ENCODE measurements at regions not wholly inside any gene's neighbourhood (a gene's known extent, or its start where the extent isn't known, plus 50 kb on each side); places are given as distances from the start of the nearest gene placed in this dataset.
A peak's percentile ranks its signal among the peaks of the same experiment; 100 is the strongest.
"Not testable (repeated sequence)": the region's sequence is repeated elsewhere in the genome, so short reads cannot be mapped to it uniquely, and the experiment has no call there.

GRCh38 chr3:177394231-177395024, 197.1 kb upstream of the TBL1XR1 start:
- not testable (repeated sequence) for DNase-seq (ENCODE audit: low read depth in 2 of 2)

- DNase-seq (ENCODE audit: low read depth in 2 of 2) = no peak
Measured at GRCh38 chr3:177396733-177397132, 199.5 kb upstream of the TBL1XR1 start.

- no peak for DNase-seq (ENCODE audit: low read depth in 2 of 2)
Measured at GRCh38 chr3:177401375-177401774, 204.1 kb upstream of the TBL1XR1 start.

GRCh38 chr3:177402533-177402932, 205.3 kb upstream of the TBL1XR1 start:
- DNase-seq (ENCODE audit: low read depth in 2 of 2) = no peak

- DNase-seq (ENCODE audit: low read depth in 2 of 2) = no peak
Measured at GRCh38 chr3:177405191-177405672, 207.9 kb upstream of the TBL1XR1 start.

GRCh38 chr3:177410730-177411129, 213.4 kb upstream of the TBL1XR1 start:
- DNase-seq (ENCODE audit: low read depth in 2 of 2) = no peak

- DNase-seq (ENCODE audit: low read depth in 2 of 2) = no peak
Measured at GRCh38 chr3:177411201-177411600, 213.9 kb upstream of the TBL1XR1 start.

- DNase-seq (ENCODE audit: low read depth in 2 of 2) = not testable (repeated sequence)
Measured at GRCh38 chr3:177412677-177413170, 215.4 kb upstream of the TBL1XR1 start.

GRCh38 chr3:177414093-177414492, 216.8 kb upstream of the TBL1XR1 start:
- DNase-seq (ENCODE audit: low read depth in 2 of 2) = no peak

GRCh38 chr3:177418787-177419186, 221.5 kb upstream of the TBL1XR1 start:
- DNase-seq (ENCODE audit: low read depth in 2 of 2) = no peak

- no peak for DNase-seq (ENCODE audit: low read depth in 2 of 2)
Measured at GRCh38 chr3:177419904-177420601, 222.8 kb upstream of the TBL1XR1 start.

- DNase-seq (ENCODE audit: low read depth in 2 of 2) = no peak
Measured at GRCh38 chr3:177420651-177421480, 223.6 kb upstream of the TBL1XR1 start.

GRCh38 chr3:177421481-177421785, 224.2 kb upstream of the TBL1XR1 start:
- no peak for DNase-seq (ENCODE audit: low read depth in 2 of 2)

GRCh38 chr3:177424521-177424920, 227.2 kb upstream of the TBL1XR1 start:
- DNase-seq (ENCODE audit: low read depth in 2 of 2) = no peak

GRCh38 chr3:177425042-177425441, 227.8 kb upstream of the TBL1XR1 start:
- DNase-seq (ENCODE audit: low read depth in 2 of 2) = no peak

GRCh38 chr3:177426106-177426877, 229.0 kb upstream of the TBL1XR1 start:
- DNase-seq (ENCODE audit: low read depth in 2 of 2) = no peak

GRCh38 chr3:177426878-177427495, 229.7 kb upstream of the TBL1XR1 start:
- peak; percentile 27 to 51 for DNase-seq (ENCODE audit: low read depth in 2 of 2)

- DNase-seq (ENCODE audit: low read depth in 2 of 2) = no peak
Measured at GRCh38 chr3:177427540-177427939, 230.3 kb upstream of the TBL1XR1 start.

- no peak for DNase-seq (ENCODE audit: low read depth in 2 of 2)
Measured at GRCh38 chr3:177429079-177429478, 231.8 kb upstream of the TBL1XR1 start.

GRCh38 chr3:177429771-177430170, 232.5 kb upstream of the TBL1XR1 start:
- DNase-seq (ENCODE audit: low read depth in 2 of 2) = no peak

- DNase-seq (ENCODE audit: low read depth in 2 of 2) = no peak
Measured at GRCh38 chr3:177430653-177431052, 233.4 kb upstream of the TBL1XR1 start.

Data from stimulated activated CD8-positive, alpha-beta memory T cell treated with anti-CD3 and anti-CD28 coated beads, Interleukin-15, amount 100 ng/mL, for 48 hours (primary cell).